Endothelial cell of umbilical vein (primary cell): ENCODE measurements at regions not wholly inside any gene's neighbourhood (a gene's known extent, or its start where the extent isn't known, plus 50 kb on each side); places are given as distances from the start of the nearest gene placed in this dataset.

Source experiments
- EZH2 ChIP-seq: IDR thresholded peaks from 2 replicates; pipeline ENCODE4 v1.6.1; 2012; ENCODE audit warnings: borderline replicate concordance, low read depth, mild to moderate bottlenecking, moderate library complexity, low read length, inconsistent platforms; ENCODE audit not compliant: severe bottlenecking
- GATA2 ChIP-seq: IDR thresholded peaks from 2 replicates; pipeline ENCODE4 v1.7.0; 2011; ENCODE audit warnings: low read depth, mild to moderate bottlenecking, moderate library complexity, mixed read lengths, low read length; ENCODE audit not compliant: insufficient read length, insufficient read depth
- POLR2A ChIP-seq: IDR thresholded peaks from 2 replicates; pipeline ENCODE4 v1.6.1; 2012; ENCODE audit warnings: low read depth, mild to moderate bottlenecking, control low read depth, low read length
- POLR2AphosphoS5 ChIP-seq: IDR thresholded peaks from 2 replicates; pipeline ENCODE4 v1.6.1; 2012; ENCODE audit warnings: low read depth, mild to moderate bottlenecking, control low read depth, low read length, moderate library complexity; ENCODE audit not compliant: insufficient read depth
- TF ChIP-seq, protein P1 (sequence below), 2 donors: IDR thresholded peaks; 1 replicate in 1 of 2; 2 replicates in 1 of 2; pipeline ENCODE4 v1.5.1; 2011; ENCODE audit warnings: low read length in 2 of 2, mild to moderate bottlenecking in 2 of 2, moderate library complexity in 2 of 2, control low read depth in 1 of 2, inconsistent platforms in 1 of 2, low read depth in 1 of 2; ENCODE audit not compliant: insufficient read depth in 1 of 2; ENCODE audit errors: extremely low read depth in 1 of 2
- TF ChIP-seq, protein P2 (sequence below): IDR thresholded peaks from 2 replicates; pipeline ENCODE4 v1.6.1; 2011; ENCODE audit not compliant: insufficient read depth, insufficient read length

DNA sequence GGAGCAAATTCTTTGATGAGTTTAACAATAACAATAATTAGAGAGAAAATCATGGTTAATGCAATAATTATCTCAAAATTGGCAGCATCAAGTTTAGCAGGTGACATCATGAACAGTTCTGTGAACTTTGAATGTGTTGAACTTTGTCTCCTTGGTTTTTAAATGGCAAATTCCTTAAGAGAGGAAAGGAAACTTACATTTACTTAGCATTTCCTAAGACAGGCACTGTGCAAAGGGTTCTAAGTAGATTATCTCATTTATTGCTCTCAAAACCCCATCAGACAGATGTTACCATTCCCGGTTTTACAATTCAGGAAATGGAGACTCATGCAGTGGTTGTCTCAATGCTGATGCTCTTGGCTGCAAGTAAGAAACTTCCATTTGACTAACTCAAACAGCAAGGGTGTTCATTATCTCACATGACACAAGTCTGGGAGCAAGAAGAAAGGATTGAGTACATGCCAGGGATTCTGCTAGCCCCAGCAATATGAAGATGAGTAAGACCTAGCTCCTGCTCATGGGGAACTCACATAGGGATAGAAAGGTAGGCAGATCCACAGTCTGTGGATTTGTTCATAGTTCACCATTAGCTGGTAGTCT lies 81.3 kb upstream of the ITGA6 start:
- TF ChIP-seq POLR2A (no peak), POLR2AphosphoS5 (no peak), EZH2 (no peak), GATA2 (no peak)
- TF ChIP-seq, protein P1, sequence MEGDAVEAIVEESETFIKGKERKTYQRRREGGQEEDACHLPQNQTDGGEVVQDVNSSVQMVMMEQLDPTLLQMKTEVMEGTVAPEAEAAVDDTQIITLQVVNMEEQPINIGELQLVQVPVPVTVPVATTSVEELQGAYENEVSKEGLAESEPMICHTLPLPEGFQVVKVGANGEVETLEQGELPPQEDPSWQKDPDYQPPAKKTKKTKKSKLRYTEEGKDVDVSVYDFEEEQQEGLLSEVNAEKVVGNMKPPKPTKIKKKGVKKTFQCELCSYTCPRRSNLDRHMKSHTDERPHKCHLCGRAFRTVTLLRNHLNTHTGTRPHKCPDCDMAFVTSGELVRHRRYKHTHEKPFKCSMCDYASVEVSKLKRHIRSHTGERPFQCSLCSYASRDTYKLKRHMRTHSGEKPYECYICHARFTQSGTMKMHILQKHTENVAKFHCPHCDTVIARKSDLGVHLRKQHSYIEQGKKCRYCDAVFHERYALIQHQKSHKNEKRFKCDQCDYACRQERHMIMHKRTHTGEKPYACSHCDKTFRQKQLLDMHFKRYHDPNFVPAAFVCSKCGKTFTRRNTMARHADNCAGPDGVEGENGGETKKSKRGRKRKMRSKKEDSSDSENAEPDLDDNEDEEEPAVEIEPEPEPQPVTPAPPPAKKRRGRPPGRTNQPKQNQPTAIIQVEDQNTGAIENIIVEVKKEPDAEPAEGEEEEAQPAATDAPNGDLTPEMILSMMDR (IDR thresholded peaks at IDR 0.05; ENCODE audit: extremely low read depth in 1 of 2, insufficient read depth in 1 of 2, low read depth in 1 of 2, low read length in 2 of 2), result no peak
- TF ChIP-seq, protein P2, sequence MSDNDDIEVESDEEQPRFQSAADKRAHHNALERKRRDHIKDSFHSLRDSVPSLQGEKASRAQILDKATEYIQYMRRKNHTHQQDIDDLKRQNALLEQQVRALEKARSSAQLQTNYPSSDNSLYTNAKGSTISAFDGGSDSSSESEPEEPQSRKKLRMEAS, result no peak
